Thymus (tissue), 11 donors: ENCODE measurements at regions not wholly inside any gene's neighbourhood (a gene's known extent, or its start where the extent isn't known, plus 50 kb on each side); places are given as distances from the start of the nearest gene placed in this dataset.
"Not testable (repeated sequence)": the region's sequence is repeated elsewhere in the genome, so short reads cannot be mapped to it uniquely, and the experiment has no call there.

Source experiments
- DNase-seq, 9 donors: peaks; one replicate each; pipeline ENCODE4 v3.0.0-alpha.2; 2013; ENCODE audit warnings: low spot score in 9 of 9, low read depth in 6 of 9, missing footprints in 1 of 9
- H3K27ac ChIP-seq, 2 donors: one replicate each; pipeline ENCODE4 v1.5.1; 2013; ENCODE audit warnings: control low read depth in 1 of 2, low read depth in 1 of 2, low read length in 1 of 2, mild to moderate bottlenecking in 1 of 2, moderate library complexity in 1 of 2
- H3K27me3 ChIP-seq, 2 donors: one replicate each; pipeline ENCODE4 v1.5.1; 2013; ENCODE audit warnings: low read length in 1 of 2; ENCODE audit not compliant: control insufficient read depth in 2 of 2, insufficient read depth in 1 of 2
- H3K36me3 ChIP-seq, 2 donors: one replicate each; pipeline ENCODE4 v1.5.1; 2013; ENCODE audit warnings: low read length in 1 of 2, mild to moderate bottlenecking in 1 of 2, moderate library complexity in 1 of 2; ENCODE audit not compliant: control insufficient read depth in 2 of 2, insufficient read depth in 2 of 2
- H3K4me1 ChIP-seq, 2 donors: one replicate each; pipeline ENCODE4 v1.5.1; 2013; ENCODE audit warnings: low read length in 2 of 2; ENCODE audit not compliant: control insufficient read depth in 2 of 2, insufficient read depth in 2 of 2
- H3K4me3 ChIP-seq, 2 donors: one replicate each; pipeline ENCODE4 v1.5.1; 2013; ENCODE audit warnings: low read length in 2 of 2, control low read depth in 1 of 2, mild to moderate bottlenecking in 1 of 2
- H3K9me3 ChIP-seq, 2 donors: one replicate each; pipeline ENCODE4 v1.5.1; 2013; ENCODE audit warnings: low read length in 1 of 2, mild to moderate bottlenecking in 1 of 2; ENCODE audit not compliant: control insufficient read depth in 2 of 2, insufficient read depth in 1 of 2
- WGBS: extraction: QIAGEN DNeasy Blood & Tissue Kit; methylation state at CpG from one replicate; pipeline ENCODE4 v1.1.7; 2013; 5-methylcytosine and 5-hydroxymethylcytosine counted together
- donor health status: healthy.

DNA sequence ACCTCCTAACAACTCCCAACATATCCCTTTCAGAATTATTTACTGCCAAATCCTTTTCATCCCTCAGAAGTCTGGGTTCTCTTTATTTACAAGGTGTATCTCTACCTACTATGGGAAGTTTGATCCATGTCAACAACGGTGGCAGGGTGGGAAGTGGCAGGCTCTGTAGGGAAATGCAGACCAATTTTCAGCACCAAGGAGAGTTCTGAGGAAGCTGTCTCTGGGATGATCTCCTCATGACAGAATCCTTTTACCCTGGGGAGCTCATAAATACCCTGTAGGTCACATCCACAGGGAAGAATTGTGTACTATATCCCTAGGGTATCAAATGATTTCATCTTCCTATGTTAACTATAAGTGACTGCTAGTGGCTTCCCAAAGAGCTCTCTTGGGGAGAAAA lies 107.8 kb upstream of the NEK6 start:
- 50% methylated on average over 1 of the region's 1 CpG for WGBS
- DNase-seq: no peak
- Histone ChIP-seq H3K9me3 (no peaks in the 10 kb centered on the region), H3K4me1 (no peaks in the 10 kb centered on the region), H3K36me3 (no peaks in the 10 kb centered on the region), H3K27me3 (no peaks in the 10 kb centered on the region), H3K4me3 (no peak overlapping the region), H3K27ac (no peak overlapping the region)

DNA sequence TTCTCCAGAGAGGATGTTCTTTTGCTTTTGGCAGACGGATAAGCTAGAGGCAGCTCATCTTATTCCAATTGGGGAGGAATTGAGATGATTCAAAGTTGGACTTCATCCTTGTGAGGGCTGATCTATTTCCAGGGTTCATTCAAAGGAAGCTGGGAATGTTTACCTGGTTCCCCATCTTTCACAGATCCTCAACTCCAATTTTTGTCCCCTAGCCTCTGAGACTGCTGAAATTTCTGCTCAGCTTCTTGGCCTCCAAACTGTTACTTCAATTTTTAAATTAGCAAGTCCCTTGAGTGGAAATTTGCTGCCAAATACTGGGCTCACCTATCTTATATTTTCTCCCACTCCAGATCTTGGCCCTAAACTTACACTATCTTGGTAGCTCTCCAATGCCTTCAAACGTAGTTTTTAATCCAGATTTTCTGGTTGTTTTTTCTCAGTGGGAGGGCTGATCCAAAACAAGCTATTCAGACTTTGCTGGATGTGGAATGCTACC lies 93.9 kb upstream of the NEK6 start:
- Histone ChIP-seq H3K36me3 (no peaks in the 10 kb centered on the region), H3K4me1 (no peaks in the 10 kb centered on the region), H3K27ac (no peak overlapping the region), H3K9me3 (no peaks in the 10 kb centered on the region), H3K27me3 (no peaks in the 10 kb centered on the region), H3K4me3 (no peak overlapping the region)
- no peak for DNase-seq
- WGBS: 88% methylated on average over 2 of the region's 2 CpGs

DNA sequence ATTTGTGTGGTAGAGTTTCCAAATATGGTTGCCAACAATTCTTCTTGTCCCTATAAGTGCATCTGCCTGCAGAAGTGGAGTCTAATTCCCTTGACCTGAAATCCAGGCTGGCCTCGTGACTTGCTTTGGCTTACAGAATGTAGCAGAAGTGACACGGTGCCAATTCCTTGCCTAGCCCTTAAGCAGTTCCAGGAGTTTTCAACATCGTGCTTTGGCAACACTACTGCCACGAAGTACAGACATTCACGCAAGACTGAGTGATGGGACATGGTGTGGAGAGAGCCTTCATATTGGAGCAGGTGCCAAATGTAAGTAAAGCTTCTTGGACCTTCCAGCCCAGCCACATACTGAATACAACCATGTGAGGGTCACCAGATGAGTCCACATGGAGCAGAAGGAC lies 92.9 kb upstream of the NEK6 start:
- H3K4me3 ChIP-seq: no peak overlapping the region
- no peaks in the 10 kb centered on the region for H3K36me3 ChIP-seq
- H3K27ac ChIP-seq: no peak overlapping the region
- DNase-seq: no peak
- H3K27me3 ChIP-seq: no peaks in the 10 kb centered on the region
- H3K9me3 ChIP-seq: no peaks in the 10 kb centered on the region
- no peaks in the 10 kb centered on the region for H3K4me1 ChIP-seq
- WGBS: 74% methylated on average over 5 of the region's 5 CpGs

DNA sequence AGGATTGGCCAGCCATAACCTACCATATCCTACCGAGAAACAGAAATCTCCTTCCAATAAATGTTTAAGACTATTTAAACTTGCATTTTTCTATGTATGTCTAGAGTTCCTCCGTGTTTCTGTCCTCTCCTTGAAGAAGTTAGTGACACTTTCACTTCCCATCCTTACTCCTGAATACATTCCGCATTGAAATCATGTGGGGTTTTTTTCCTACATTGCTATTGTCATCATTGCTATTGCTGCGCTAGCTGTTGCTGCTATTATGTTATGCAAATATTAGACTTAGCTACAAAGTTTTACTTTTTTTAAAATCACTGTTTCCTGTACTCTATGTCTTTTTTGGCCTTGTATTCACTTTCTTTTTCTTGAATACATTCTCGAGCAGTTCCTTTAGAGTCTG lies 83.3 kb upstream of the NEK6 start:
- WGBS: 92% methylated on average over 5 of the region's 5 CpGs
- Histone ChIP-seq H3K4me1 (no peaks in the 10 kb centered on the region), H3K9me3 (no peaks in the 10 kb centered on the region), H3K27ac (no peak overlapping the region), H3K4me3 (no peak overlapping the region), H3K27me3 (no peaks in the 10 kb centered on the region), H3K36me3 (no peaks in the 10 kb centered on the region)
- no peak for DNase-seq

DNA sequence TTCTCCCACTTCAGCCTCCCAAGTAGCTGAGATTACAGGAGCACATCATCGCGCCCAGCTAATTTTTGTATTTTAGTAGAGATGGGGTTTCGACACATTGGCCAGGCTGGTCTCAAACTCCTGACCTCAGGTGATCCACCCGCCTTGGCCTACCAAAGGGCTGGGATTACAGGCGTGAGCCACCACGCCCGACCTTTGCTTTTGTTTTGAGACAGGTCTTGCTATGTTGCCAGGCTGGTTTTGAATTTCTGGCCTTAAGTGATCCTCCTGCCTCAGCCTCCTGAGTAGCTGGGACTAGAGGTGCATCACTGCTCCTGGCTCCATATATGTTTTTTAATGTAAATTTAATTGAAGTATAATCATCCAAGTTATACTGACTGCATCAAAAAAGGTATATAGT lies 80.2 kb upstream of the NEK6 start:
- H3K4me3 ChIP-seq, H3K36me3 ChIP-seq, H3K9me3 ChIP-seq, H3K27ac ChIP-seq, DNase-seq, H3K4me1 ChIP-seq, H3K27me3 ChIP-seq: not testable (repeated sequence)
- 99% methylated on average over 7 of the region's 7 CpGs for WGBS

DNA sequence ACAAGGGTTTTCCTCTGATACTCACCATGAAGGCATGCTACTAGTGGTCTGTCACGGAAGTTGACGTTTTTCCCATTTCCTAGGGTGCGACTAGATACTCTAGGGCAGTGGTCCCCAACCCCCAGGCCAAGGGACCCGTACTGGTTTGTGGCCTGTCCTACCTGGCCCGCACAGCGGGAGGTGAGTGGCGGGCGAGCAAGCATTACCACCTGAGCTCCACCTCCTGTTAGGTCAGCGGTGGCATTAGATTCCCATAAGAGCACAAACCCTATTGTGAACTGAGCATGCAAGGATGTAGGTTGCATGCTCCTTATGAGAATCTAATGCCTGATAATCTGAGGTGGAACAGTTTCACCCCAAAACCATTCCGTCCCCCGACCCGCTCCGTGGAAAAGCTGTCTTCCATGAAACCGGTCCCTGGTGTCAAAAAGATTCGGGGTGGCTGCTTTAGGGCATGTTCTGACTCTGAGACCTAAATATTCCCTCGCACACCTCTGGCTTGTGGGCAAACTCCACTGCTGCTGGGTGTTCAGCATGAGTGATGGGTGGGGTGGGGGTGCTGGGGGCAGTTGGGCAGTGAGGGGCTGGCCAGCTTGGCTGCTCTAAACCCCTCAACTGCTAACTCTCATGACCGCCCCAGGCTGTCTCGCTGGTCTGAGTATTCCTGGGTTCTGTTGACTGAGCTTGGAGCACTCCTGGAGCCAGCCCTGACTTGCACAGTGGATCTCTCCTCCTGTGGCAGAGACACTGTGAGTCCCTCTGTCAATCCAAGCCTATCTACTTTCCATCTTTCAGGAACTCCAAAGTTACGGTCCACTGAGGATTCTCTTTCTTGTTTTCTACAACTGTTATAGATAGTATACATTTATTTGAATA lies 78.3 kb upstream of the NEK6 start:
- peaks cover 0 to 2% of the 10 kb centered on the region in 2 donors for H3K9me3 ChIP-seq
- DNase-seq: no peak
- no peak overlapping the region for H3K4me3 ChIP-seq
- no peaks in the 10 kb centered on the region for H3K4me1 ChIP-seq
- WGBS: 94% methylated on average over 19 of the region's 19 CpGs
- H3K27me3 ChIP-seq: peaks cover 0 to 3% of the 10 kb centered on the region in 2 donors
- H3K27ac ChIP-seq: no peak overlapping the region
- no peaks in the 10 kb centered on the region for H3K36me3 ChIP-seq

DNA sequence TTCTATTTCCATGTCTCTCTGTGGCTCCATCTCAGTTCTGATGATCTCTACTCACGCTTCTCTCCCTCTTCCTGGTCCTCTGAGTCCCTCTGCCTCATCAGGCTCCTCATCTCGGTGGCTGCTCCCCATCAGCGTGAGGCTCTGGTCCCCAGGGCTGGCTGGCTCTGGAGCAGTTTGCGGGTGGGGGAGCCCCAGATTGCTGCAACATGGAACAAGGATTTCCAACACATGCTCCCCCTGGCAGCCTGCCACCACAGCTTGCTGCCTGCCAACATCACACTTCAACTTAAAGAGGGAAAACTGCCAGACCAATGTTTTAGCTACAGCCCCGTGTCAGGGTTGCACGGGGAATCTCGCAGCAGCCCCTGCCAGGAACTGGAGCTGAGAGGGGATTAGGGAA lies 77.2 kb upstream of the NEK6 start:
- no peak overlapping the region for H3K27ac ChIP-seq
- no peaks in the 10 kb centered on the region for H3K36me3 ChIP-seq
- peaks cover 0 to 3% of the 10 kb centered on the region in 2 donors for H3K27me3 ChIP-seq
- peak in 1 of 9 donors; percentile 21 for DNase-seq
- H3K9me3 ChIP-seq: peaks cover 0 to 2% of the 10 kb centered on the region in 2 donors
- H3K4me1 ChIP-seq: no peaks in the 10 kb centered on the region
- 62% methylated on average over 7 of the region's 7 CpGs for WGBS
- no peak overlapping the region for H3K4me3 ChIP-seq

DNA sequence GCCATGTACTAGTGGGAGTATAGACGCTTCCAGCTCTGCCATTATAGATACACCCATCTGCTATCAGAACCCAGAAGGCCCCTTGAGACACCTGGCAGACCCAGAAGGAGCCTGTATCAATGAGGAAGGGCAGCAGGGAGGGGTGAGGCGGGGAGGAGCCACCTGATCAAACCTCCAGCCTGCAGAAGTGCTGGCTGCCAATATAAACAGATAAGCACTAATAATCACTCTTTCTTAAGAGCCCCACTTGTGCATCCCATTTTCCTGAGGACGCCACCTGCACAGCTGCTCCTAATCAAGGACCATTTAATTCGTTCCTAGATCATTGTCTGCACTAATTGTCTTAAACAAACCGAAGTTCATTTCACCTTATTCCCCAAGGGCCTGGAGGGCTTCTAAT lies 75.0 kb upstream of the NEK6 start:
- H3K36me3 ChIP-seq: no peaks in the 10 kb centered on the region
- no peaks in the 10 kb centered on the region for H3K4me1 ChIP-seq
- peaks cover 0 to 2% of the 10 kb centered on the region in 2 donors for H3K9me3 ChIP-seq
- H3K4me3 ChIP-seq: no peak overlapping the region
- H3K27ac ChIP-seq: no peak overlapping the region
- 94% methylated on average over 5 of the region's 5 CpGs for WGBS
- no peak for DNase-seq
- peaks cover 0 to 5% of the 10 kb centered on the region in 2 donors for H3K27me3 ChIP-seq

DNA sequence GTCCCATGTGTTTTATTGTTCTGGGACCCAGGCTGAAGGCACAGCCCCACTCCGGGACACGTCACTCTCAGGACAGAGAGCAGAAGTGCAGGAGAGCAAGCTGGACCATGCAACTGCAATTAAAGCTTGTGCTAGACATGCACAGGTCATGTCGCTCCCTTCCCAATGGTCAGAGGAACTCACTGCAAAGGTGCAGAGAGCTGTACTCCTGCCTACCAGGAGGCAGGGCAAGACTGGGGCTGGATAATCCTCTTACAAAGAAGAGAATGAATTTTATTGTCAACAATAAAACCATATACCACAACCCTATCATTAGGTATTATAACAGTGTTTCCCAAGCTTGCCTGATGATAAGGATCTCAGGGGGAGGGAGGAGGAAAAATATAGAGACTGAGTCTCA lies 74.0 kb upstream of the NEK6 start:
- no peaks in the 10 kb centered on the region for H3K4me1 ChIP-seq
- peaks cover 0 to 5% of the 10 kb centered on the region in 2 donors for H3K27me3 ChIP-seq
- peaks cover 0 to 2% of the 10 kb centered on the region in 2 donors for H3K9me3 ChIP-seq
- 96% methylated on average over 3 of the region's 3 CpGs for WGBS
- no peaks in the 10 kb centered on the region for H3K36me3 ChIP-seq
- DNase-seq: no peak
- H3K4me3 ChIP-seq: no peak overlapping the region
- no peak overlapping the region for H3K27ac ChIP-seq
